ENCODE measurements at regions not wholly inside any gene's neighbourhood (a gene's known extent, or its start where the extent isn't known, plus 50 kb on each side); places are given as distances from the start of the nearest gene placed in this dataset.

DNA sequence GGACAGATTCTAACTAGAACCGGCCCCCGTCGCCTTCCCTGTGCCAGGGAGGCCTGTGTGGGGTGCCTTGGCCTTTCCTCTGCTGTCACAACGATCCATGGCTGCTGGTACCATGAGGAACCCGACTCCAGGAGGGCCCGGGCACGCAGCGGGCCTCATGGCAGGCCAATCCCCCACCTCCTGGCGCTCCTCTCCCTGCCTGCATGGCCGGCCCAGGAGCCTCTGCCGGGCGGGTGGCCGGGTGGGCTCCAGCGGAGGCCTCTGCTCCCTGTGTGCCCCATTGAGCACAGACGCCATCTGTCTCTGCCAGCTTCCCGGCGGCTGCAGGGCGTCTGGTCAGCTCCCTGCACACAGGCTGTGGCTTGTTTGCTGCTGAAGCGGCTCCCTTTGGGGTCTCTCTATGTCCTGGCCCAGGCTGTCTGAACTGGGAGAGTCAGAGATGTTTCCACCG is 86.5 kb downstream of the MYEOV start:
- no peaks in the 10 kb centered on the region for H3K27me3 Mint-ChIP-seq
- no peak for ATAC-seq (replicated peaks)

DNA sequence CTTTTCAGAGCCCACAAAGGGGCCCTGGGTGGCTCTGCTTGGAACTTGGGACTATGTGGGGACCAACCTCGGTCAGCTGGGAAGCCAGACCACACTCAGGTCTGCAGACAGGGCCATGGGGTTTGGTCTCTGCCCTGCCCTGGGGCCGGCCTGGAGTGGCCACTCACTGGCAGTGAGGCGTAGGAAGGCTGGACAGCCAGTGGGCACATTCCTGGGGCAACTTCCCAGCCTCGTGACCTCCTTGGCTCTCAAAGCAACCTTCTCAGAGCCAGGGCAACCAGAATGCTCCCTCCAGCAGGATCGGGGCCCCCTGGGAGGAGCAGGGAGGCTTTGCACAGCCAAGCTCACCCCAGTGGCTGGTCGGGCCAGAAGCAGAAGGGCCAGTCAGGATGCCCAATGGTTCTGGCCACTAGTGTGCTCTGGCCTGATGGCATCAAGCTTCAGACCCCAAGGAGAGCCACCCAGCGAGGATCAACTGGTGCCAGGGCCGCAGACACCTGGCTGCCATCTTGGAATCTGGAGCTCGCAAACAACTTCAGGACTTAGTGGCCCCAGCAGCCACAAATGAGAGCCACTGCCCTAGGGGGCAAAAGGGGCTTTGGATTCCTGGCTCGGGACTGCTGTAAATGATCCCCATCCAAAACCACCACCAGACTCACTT is 87.1 kb downstream of the MYEOV start:
- Mint-ChIP-seq H3K9me3 (no peaks in the 10 kb centered on the region), H3K4me1 (no peaks in the 10 kb centered on the region), H3K27me3 (no peaks in the 10 kb centered on the region), H3K36me3 (no peaks in the 10 kb centered on the region), H3K4me3 (no peak overlapping the region), H3K27ac (no peak overlapping the region)
- DNase-seq (no peak), ATAC-seq (replicated peaks) (no peak)

More for the DNA sequence above, 86.5 kb downstream of the MYEOV start:
- Mint-ChIP-seq H3K9me3 (no peaks in the 10 kb centered on the region), H3K27ac (no peak overlapping the region), H3K36me3 (no peaks in the 10 kb centered on the region), H3K4me1 (no peaks in the 10 kb centered on the region), H3K4me3 (no peak overlapping the region)
- no peak for DNase-seq

DNA sequence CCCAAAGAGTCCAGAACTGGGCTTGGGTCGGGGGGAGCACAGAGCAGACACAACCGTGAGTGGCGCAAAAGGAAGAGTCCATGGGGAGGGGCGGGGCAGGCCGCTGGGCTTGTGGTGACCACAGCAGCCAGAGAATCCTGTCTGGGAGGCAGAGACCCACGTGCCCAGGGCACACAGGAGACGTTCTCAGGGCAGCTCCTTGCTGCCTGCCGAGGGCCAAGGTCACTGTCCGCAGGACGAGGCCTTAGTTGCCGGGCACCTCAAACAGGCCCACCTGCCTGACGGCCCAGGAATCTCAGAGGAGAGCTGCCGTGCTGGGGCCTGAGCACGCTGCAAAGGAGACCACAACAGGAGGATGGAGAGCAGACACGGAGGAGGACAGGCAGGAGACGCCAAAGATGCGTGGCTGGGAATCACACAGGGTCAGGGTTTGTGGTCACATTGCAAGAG is 87.8 kb downstream of the MYEOV start:
- Mint-ChIP-seq H3K36me3 (no peaks in the 10 kb centered on the region), H3K9me3 (peaks cover under 1% of the 10 kb centered on the region in 2 donors), H3K27ac (no peak overlapping the region)

DNA sequence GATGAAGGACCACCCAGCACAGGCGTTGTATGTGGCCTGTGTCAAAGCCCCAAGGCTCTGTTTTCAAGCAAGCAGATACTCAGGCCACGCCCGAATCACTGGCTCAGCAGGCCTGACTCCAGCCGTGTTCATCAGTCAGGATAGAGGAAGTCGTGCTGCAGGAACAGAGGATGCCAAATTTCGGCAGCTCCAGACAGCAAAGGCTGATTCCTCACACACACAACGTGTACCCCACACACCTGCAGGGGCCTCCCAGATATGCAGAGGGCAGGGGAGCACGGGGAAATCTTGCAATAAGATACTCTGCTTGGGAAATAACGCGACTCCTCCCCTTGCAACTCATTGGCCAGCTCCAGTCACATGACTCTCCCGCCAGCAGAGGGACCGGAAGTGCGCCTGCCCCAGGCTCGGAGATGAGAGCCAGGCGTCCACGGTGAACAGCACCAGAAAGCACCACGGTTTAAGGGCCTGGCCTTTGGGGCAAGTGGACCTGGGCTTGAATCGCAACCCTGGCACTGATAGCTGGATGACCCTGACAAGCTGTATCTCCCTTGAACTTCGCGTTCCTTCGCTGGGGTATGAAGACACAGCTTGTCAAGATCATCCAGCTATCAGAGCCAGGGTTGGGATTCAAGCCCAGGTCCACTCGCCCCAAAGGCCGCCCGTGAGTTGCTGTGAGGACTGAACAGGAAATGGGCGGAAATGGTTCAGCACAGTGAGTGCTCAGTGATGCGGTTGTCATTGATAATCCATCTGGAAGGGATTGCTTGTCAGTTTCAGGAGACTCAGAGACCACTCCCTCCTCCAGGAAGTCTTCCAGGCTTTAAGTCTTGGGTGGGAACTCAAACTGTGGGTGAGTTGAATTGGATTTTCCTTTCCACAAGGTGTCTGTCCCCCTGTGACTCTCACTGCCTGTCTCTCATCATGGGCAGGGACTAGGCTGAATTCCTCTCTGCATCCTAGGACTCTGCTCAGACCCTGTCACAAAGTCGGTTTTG is 88.5 kb downstream of the MYEOV start:
- no peaks in the 10 kb centered on the region for H3K27me3 Mint-ChIP-seq
- H3K9me3 Mint-ChIP-seq = peaks cover 7% of the 10 kb centered on the region in 2 donors
- no peaks in the 10 kb centered on the region for H3K4me1 Mint-ChIP-seq
- DNase-seq = no peak
- ATAC-seq (replicated peaks) = peak in 1 of 2 donors; percentile 31
- no peak overlapping the region for H3K27ac Mint-ChIP-seq
- H3K4me3 Mint-ChIP-seq = no peak overlapping the region
- peaks cover 3 to 5% of the 10 kb centered on the region in 2 donors for H3K36me3 Mint-ChIP-seq

More for the DNA sequence above, 87.8 kb downstream of the MYEOV start:
- H3K4me1 Mint-ChIP-seq = no peaks in the 10 kb centered on the region
- no peak overlapping the region for H3K4me3 Mint-ChIP-seq
- H3K27me3 Mint-ChIP-seq = no peaks in the 10 kb centered on the region
- DNase-seq = no peak
- no peak for ATAC-seq (replicated peaks)

DNA sequence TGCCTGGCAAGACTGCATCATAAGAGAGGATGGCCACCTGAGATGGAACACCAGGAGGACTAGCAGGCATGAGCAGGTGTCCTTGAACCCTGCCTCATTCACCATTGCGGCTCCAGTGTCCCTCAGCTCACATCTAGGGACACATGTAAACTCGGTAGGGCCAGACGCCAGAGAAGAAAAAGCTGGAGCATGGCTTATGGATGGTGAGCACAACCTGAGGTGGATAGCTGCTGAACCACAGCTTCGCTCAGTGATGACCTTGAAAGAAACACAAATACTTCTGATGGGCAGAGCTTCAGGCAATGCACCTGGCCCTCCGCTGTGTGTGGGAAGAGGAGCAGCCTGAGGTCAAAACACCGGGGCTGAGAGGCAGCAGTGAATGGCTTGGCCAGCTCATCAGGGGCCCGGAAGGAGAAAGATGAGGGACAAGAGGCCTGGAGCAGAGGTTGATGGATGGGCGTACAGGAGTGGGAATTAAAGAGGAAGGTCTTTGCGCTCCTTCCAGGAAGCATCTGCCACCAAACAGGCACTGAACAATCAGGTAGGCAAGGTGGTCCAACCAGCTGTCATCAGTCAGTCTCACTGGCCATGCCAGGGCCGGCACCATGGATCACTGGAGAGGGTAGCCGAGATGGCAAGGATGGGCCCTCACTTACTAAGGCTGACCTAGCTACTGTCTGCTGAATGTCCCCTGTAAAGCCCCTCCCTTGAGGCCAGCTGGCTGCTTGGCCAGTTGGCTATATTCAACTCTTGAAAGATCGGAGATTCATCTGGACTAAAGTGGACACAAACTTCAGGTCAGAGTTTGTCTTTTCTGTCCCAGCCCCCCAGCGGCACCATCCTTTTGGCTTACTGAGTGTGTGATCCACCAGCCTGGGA is 89.7 kb downstream of the MYEOV start:
- H3K4me3 Mint-ChIP-seq = no peak overlapping the region
- no peak for DNase-seq
- ATAC-seq (replicated peaks) = no peak
- no peaks in the 10 kb centered on the region for H3K4me1 Mint-ChIP-seq
- H3K36me3 Mint-ChIP-seq = peaks cover 8 to 10% of the 10 kb centered on the region in 2 donors
- H3K9me3 Mint-ChIP-seq = peaks cover 15 to 19% of the 10 kb centered on the region in 2 donors
- H3K27ac Mint-ChIP-seq = peak overlapping the region; percentile 73
- H3K27me3 Mint-ChIP-seq = no peaks in the 10 kb centered on the region

DNA sequence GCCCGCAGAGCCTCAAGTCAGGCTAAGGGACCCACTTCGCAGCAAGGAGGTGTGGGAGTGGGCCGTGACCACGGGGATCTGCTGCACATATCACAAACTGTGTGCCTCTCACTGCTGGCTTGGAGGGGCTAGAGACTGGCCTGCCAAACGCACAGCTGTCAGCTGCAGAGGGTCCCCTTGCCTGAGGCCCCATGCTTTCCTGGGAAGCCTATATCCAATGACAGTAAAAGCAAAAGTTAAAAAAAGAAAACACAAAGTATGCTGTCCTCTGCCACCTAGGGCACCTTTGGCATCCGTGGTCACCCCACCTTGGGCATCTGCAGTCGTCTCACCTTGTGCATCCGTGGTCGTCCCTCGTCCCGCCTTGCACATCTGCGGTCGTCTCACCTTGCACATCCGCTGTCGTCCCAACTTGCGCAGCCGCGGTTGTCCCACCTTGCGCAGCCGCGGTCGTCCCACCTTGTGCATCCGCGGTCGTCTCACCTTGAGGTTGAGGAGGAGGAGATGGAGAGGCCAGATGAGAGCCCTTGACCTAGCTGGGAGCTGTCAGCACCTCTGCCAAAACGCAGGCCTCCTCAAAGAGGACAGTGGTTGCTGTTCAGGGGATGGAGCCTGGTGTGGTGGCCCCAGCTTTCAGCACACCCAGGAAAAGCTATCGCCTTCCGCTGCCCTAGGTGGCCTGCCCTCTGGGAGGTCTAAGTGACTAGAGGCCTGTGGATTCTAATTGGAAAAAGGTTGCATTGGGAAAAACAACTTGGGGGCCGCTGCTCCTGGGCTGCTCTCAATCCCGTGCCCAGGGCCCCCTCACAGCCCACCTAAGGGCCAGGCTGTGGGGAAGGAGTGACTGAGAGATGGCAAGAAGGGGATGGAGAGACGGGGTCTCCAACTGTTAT is 90.5 kb downstream of the MYEOV start:
- no peak overlapping the region for H3K27ac Mint-ChIP-seq
- H3K9me3 Mint-ChIP-seq = peaks cover 17 to 23% of the 10 kb centered on the region in 2 donors
- H3K4me1 Mint-ChIP-seq = no peaks in the 10 kb centered on the region
- H3K27me3 Mint-ChIP-seq = no peaks in the 10 kb centered on the region
- H3K4me3 Mint-ChIP-seq = no peak overlapping the region
- peaks cover 8 to 10% of the 10 kb centered on the region in 2 donors for H3K36me3 Mint-ChIP-seq
- DNase-seq (no peak), ATAC-seq (replicated peaks) (no peak)

DNA sequence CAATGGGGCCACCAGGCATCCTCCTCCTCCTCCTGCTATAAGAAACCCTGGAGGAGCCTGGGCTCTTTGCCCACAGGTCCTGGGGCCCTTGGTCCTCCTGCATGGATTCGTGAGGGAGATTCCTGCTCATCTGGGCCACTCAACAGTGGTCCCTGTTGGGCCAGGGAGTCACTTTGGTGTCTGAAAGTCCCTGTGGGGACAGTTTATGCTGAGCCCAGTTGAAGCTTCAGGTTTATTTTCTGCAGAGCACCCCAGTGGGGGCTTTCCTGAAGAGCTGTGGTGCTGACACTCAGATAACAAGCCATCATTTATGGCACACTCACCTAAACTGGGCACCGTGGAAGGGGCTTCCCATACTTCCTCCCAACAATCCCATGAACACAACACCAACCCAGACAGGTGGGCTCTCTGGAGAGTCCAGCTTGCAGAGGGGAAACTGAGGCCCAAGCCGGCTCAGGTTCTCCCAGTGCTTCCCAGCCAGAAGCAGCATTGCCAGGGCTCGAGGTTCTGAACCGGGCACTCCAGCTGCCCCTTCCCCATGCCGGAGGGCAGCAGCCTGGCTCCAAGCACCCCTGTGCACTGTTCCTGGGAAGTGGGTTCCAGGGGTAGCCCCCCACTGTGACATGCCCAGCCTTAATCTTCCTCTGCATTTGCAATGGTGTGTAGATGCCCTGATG is 91.3 kb downstream of the MYEOV start:
- Mint-ChIP-seq H3K27ac (no peak overlapping the region), H3K4me3 (no peak overlapping the region), H3K9me3 (peaks cover 17 to 23% of the 10 kb centered on the region in 2 donors), H3K36me3 (peaks cover 8 to 10% of the 10 kb centered on the region in 2 donors), H3K4me1 (no peaks in the 10 kb centered on the region), H3K27me3 (no peaks in the 10 kb centered on the region)
- no peak for ATAC-seq (replicated peaks)
- no peak for DNase-seq

DNA sequence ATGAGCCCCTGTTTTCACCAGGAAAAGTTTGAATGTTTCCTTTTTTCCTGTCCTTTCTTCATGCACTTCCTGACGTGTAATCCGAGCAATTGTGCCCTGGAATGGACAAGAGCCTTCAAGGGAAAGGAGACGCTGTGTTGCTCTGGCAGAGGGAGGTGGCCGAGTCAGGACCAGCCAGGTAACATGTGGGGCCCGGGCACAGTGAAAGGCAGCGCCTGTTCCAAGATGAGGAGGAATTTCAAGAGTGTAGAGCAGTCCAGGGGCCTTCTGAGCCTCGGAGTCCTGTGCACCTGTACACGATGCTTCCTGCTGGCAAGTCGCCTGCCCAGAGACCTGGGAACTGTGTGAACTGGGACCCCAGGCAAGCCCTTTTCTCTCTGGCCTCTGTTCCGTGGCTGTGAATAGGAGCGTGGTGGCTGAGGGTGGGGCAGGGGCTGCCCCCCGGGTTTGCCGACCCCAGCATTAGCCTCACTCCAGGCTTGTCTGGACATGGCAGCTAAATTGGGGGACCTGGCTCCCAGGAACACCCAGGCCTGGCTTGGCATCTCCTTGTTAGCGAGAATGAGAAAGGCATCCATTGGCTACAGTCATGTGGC is 92.0 kb downstream of the MYEOV start:
- no peaks in the 10 kb centered on the region for H3K4me1 Mint-ChIP-seq
- H3K9me3 Mint-ChIP-seq = peaks cover 17 to 23% of the 10 kb centered on the region in 2 donors
- peaks cover 8 to 10% of the 10 kb centered on the region in 2 donors for H3K36me3 Mint-ChIP-seq
- H3K4me3 Mint-ChIP-seq = no peak overlapping the region
- no peak overlapping the region for H3K27ac Mint-ChIP-seq
- no peak for ATAC-seq (replicated peaks)
- no peak for DNase-seq
- H3K27me3 Mint-ChIP-seq = peaks cover 2 to 5% of the 10 kb centered on the region in 2 donors

DNA sequence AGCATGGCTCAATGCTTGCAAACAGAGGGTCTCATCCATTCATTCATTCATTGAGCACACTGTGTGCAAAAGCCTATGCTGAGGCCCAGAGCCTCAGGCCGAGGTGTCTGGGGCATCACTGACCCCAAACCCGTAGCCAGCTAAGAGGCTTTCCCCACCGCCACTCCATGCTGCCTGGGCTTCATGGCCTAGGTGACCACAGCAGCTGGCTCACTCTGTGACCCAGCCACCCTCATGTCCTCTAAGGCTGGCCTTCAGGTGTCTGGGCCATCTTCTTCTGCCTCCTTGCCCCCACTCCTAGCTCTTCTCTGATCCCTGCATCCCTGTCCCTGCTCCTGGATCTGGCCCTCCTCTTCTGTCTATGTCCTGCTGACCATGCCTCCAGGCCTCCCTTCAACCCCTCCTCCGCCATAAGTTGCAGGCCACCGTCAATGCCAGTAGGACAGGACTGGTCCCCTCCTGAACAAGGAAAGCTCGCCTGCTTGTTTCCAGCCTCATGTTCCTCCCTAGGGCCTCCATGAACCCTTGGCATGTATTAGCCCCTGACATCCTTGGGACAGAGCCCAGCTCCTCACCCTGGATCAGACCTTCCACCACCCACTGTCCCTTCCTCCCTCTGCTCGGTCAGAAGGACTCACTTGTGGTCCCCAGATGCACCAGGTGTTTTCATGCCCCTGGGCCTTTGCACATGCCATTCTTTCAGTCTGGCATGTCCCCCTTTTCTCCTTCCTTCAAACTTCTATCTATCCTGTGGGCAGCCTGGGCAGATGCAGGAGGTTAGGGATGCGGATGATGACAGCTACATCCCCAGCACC is 92.8 kb downstream of the MYEOV start:
- Mint-ChIP-seq H3K27ac (no peak overlapping the region), H3K4me1 (no peaks in the 10 kb centered on the region), H3K4me3 (no peak overlapping the region), H3K27me3 (peaks cover 5 to 9% of the 10 kb centered on the region in 2 donors), H3K9me3 (peaks cover 17 to 23% of the 10 kb centered on the region in 2 donors), H3K36me3 (peaks cover 8 to 10% of the 10 kb centered on the region in 2 donors)
- ATAC-seq (replicated peaks) (no peak), DNase-seq (no peak)

DNA sequence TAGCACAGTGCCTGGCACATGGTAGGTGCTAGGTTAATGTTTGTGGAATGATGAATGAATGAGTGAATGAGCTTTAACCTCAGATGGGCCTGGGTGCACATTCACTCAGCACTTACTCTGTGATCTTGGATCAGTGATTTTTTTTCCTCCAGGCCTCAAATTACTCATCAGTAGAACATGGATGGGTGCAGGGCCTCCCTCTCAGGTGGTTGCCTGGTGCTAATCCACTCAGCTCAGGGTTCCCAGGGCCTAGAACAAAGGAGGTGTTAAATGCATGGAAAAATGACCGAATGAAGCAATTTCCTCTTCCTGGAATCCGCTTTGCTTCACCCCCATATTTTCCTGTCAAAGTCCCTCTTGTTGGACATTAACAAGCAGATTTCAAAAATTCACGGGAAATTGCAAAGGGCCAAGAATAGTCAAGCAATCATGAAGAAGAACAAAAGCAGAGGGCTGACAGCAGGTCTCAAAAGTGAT is 93.5 kb downstream of the MYEOV start:
- H3K27ac Mint-ChIP-seq = no peak overlapping the region
- H3K9me3 Mint-ChIP-seq = peaks cover 17 to 23% of the 10 kb centered on the region in 2 donors
- H3K27me3 Mint-ChIP-seq = peaks cover 5 to 9% of the 10 kb centered on the region in 2 donors
- H3K4me1 Mint-ChIP-seq = no peaks in the 10 kb centered on the region
- DNase-seq (no peak), ATAC-seq (replicated peaks) (no peak)
- no peak overlapping the region for H3K4me3 Mint-ChIP-seq
- peaks cover 8 to 10% of the 10 kb centered on the region in 2 donors for H3K36me3 Mint-ChIP-seq

DNA sequence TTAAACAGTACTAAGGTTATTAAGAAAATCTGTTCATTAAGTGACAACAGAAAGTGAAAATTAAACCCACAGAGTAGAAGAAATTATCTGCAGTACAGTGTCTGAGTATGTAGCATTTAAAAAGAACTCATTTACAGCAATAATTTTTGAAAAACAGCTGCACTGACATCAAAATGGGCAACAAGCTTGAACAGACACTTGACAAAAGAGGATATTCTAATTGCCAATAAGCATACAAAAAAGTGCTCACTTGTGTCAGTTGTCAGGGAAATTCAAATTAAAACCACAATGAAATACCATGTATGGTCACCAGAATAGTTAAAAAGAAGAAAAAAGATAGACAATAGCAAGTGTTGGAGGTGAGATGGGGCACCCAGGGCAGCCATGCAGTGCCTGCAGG is 93.3 kb upstream of the LINC01488 start:
- H3K9me3 Mint-ChIP-seq = peaks cover 17 to 23% of the 10 kb centered on the region in 2 donors
- no peak overlapping the region for H3K27ac Mint-ChIP-seq
- no peaks in the 10 kb centered on the region for H3K4me1 Mint-ChIP-seq
- H3K4me3 Mint-ChIP-seq = no peak overlapping the region
- ATAC-seq (replicated peaks) (no peak), DNase-seq (no peak)
- peaks cover 8 to 10% of the 10 kb centered on the region in 2 donors for H3K36me3 Mint-ChIP-seq
- H3K27me3 Mint-ChIP-seq = peaks cover 5 to 9% of the 10 kb centered on the region in 2 donors

DNA sequence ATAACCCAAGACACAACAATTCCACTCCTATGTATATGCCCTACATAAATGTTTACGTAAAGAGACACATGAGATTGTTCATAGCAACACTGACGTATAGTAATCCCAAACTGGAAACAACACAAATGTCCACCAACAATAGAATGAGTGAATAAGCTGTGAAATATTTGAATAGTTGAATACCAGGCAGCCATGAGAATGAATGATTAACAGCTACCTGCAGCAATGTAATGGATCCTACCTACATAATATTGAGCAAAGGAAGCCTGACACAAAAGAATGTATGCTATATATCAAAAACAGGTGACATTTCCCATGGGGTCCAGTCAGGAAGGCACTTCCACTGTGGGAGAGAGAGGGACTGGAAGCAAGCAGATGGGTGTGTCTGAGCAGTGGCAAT is 92.8 kb upstream of the LINC01488 start:
- DNase-seq = no peak
- Mint-ChIP-seq H3K4me1 (no peaks in the 10 kb centered on the region), H3K27me3 (peaks cover 5 to 9% of the 10 kb centered on the region in 2 donors), H3K9me3 (peaks cover 17 to 23% of the 10 kb centered on the region in 2 donors), H3K27ac (no peak overlapping the region), H3K4me3 (no peak overlapping the region), H3K36me3 (peaks cover 8 to 10% of the 10 kb centered on the region in 2 donors)
- no peak for ATAC-seq (replicated peaks)
